Karpas-422 (cell line): ENCODE measurements at regions not wholly inside any gene's neighbourhood (a gene's known extent, or its start where the extent isn't known, plus 50 kb on each side); places are given as distances from the start of the nearest gene placed in this dataset.

Experiments
- DNase-seq: peaks from one replicate; pipeline ENCODE4 v3.0.0-alpha.2; 2015
- H2AFZ ChIP-seq: fragments of 200-600 bp; sonication (generic); 2 replicates; pipeline ENCODE4 v1.6.1; 2014; ENCODE audit warnings: antibody characterized with exemption, low read length, mixed read lengths
- H3K27ac ChIP-seq: fragments of 200-600 bp; sonication (generic); 2 replicates; pipeline ENCODE4 v1.5.1; 2014; ENCODE audit warnings: mild to moderate bottlenecking, low read length, moderate library complexity
- H3K27me3 ChIP-seq: fragments of 200-600 bp; sonication (generic); 2 replicates; pipeline ENCODE4 v1.6.1; 2014; ENCODE audit warnings: low read length, mixed read lengths
- H3K36me3 ChIP-seq: fragments of 200-600 bp; sonication (generic); 2 replicates; pipeline ENCODE4 v1.6.1; 2014; ENCODE audit warnings: low read length, mixed read lengths; ENCODE audit not compliant: insufficient read depth
- H3K4me1 ChIP-seq: fragments of 200-600 bp; sonication (generic); 2 replicates; pipeline ENCODE4 v1.6.1; 2014; ENCODE audit warnings: mild to moderate bottlenecking, low read length, mixed read lengths
- H3K4me2 ChIP-seq: fragments of 200-600 bp; sonication (generic); 2 replicates; pipeline ENCODE4 v1.6.1; 2014; ENCODE audit warnings: low read length, low read depth, mild to moderate bottlenecking; ENCODE audit not compliant: poor library complexity, severe bottlenecking
- H3K4me3 ChIP-seq: fragments of 200-600 bp; sonication (generic); 2 replicates; pipeline ENCODE4 v1.5.1; 2014; ENCODE audit warnings: mild to moderate bottlenecking, antibody characterized with exemption, low read length, mixed read lengths
- H3K79me2 ChIP-seq: fragments of 200-600 bp; sonication (generic); 2 replicates; pipeline ENCODE4 v1.6.1; 2014; ENCODE audit warnings: mild to moderate bottlenecking, low read length, mixed read lengths
- H3K9ac ChIP-seq: fragments of 200-600 bp; sonication (generic); 2 replicates; pipeline ENCODE4 v1.6.0; 2014; ENCODE audit warnings: low read length
- H3K9me2 ChIP-seq: fragments of 200-600 bp; sonication (generic), shearing (Covaris generic); replicated peaks from 2 replicates; pipeline ENCODE4 v1.6.0; 2014; ENCODE audit warnings: mild to moderate bottlenecking, low read length, moderate library complexity; ENCODE audit not compliant: insufficient read depth
- H3K9me3 ChIP-seq: fragments of 300-700, 200-600 bp; sonication (generic); 2 replicates; pipeline ENCODE4 v1.6.1; 2014; ENCODE audit warnings: low read length, mixed read lengths
- H4K20me1 ChIP-seq: fragments of 200-600 bp; sonication (generic); 2 replicates; pipeline ENCODE4 v1.6.1; 2014; ENCODE audit warnings: mild to moderate bottlenecking, antibody characterized with exemption, low read length, low read depth; ENCODE audit not compliant: insufficient read depth

- Histone ChIP-seq H3K79me2 (no peaks in the 10 kb centered on the region), H4K20me1 (no peaks in the 10 kb centered on the region), H3K9ac (no peak overlapping the region), H3K4me1 (no peaks in the 10 kb centered on the region), H3K36me3 (no peaks in the 10 kb centered on the region), H3K4me3 (no peak overlapping the region), H3K9me2 (no peaks in the 10 kb centered on the region), H3K27me3 (no peaks in the 10 kb centered on the region), H3K27ac (no peak overlapping the region), H3K9me3 (no peaks in the 10 kb centered on the region), H2AFZ (no peak overlapping the region), H3K4me2 (no peak overlapping the region)
- no peak for DNase-seq
These were observed 253.4 kb upstream of the GPR101 start for GRCh38 chrX:137287191-137287590.

GRCh38 chrX:137286423-137286822 is 252.6 kb upstream of the GPR101 start:
- Histone ChIP-seq H4K20me1 (no peaks in the 10 kb centered on the region), H2AFZ (no peak overlapping the region), H3K9ac (no peak overlapping the region), H3K9me2 (no peaks in the 10 kb centered on the region), H3K4me2 (no peak overlapping the region), H3K4me3 (no peak overlapping the region), H3K27me3 (no peaks in the 10 kb centered on the region), H3K4me1 (no peaks in the 10 kb centered on the region), H3K27ac (no peak overlapping the region), H3K9me3 (no peaks in the 10 kb centered on the region), H3K79me2 (no peaks in the 10 kb centered on the region), H3K36me3 (no peaks in the 10 kb centered on the region)
- DNase-seq: no peak

GRCh38 chrX:137278825-137279224 is 245.0 kb upstream of the GPR101 start:
- no peaks in the 10 kb centered on the region for H3K36me3 ChIP-seq
- H3K9me3 ChIP-seq: no peaks in the 10 kb centered on the region
- H3K79me2 ChIP-seq: no peaks in the 10 kb centered on the region
- no peaks in the 10 kb centered on the region for H3K27me3 ChIP-seq
- H3K9me2 ChIP-seq: no peaks in the 10 kb centered on the region
- no peaks in the 10 kb centered on the region for H3K4me1 ChIP-seq
- no peak overlapping the region for H3K9ac ChIP-seq
- H2AFZ ChIP-seq: no peak overlapping the region
- DNase-seq: no peak
- H3K27ac ChIP-seq: no peak overlapping the region
- H4K20me1 ChIP-seq: no peaks in the 10 kb centered on the region
- H3K4me3 ChIP-seq: no peak overlapping the region
- no peak overlapping the region for H3K4me2 ChIP-seq

GRCh38 chrX:137263374-137263773 is 229.6 kb upstream of the GPR101 start:
- Histone ChIP-seq H3K27ac (no peak overlapping the region), H4K20me1 (no peaks in the 10 kb centered on the region), H3K27me3 (no peaks in the 10 kb centered on the region), H3K9me2 (no peaks in the 10 kb centered on the region), H3K4me2 (no peak overlapping the region), H3K36me3 (no peaks in the 10 kb centered on the region), H3K4me3 (no peak overlapping the region), H3K9ac (no peak overlapping the region), H3K79me2 (no peaks in the 10 kb centered on the region), H3K9me3 (no peaks in the 10 kb centered on the region), H3K4me1 (no peaks in the 10 kb centered on the region), H2AFZ (no peak overlapping the region)
- DNase-seq: no peak

GRCh38 chrX:137245183-137245582 is 211.4 kb upstream of the GPR101 start:
- H3K4me3 ChIP-seq: no peak overlapping the region
- no peaks in the 10 kb centered on the region for H3K27me3 ChIP-seq
- no peaks in the 10 kb centered on the region for H3K9me2 ChIP-seq
- H3K9me3 ChIP-seq: no peaks in the 10 kb centered on the region
- H3K9ac ChIP-seq: no peak overlapping the region
- H3K4me1 ChIP-seq: no peaks in the 10 kb centered on the region
- no peaks in the 10 kb centered on the region for H4K20me1 ChIP-seq
- H3K4me2 ChIP-seq: no peak overlapping the region
- DNase-seq: no peak
- H3K27ac ChIP-seq: no peak overlapping the region
- no peaks in the 10 kb centered on the region for H3K79me2 ChIP-seq
- no peaks in the 10 kb centered on the region for H3K36me3 ChIP-seq
- H2AFZ ChIP-seq: no peak overlapping the region

- Histone ChIP-seq H3K27ac (no peak overlapping the region), H3K4me2 (no peak overlapping the region), H3K79me2 (no peaks in the 10 kb centered on the region), H3K9me3 (no peaks in the 10 kb centered on the region; the same call in 1 of the 2 replicates), H3K9ac (no peak overlapping the region), H3K36me3 (no peaks in the 10 kb centered on the region), H4K20me1 (no peaks in the 10 kb centered on the region), H3K4me3 (no peak overlapping the region), H3K4me1 (no peaks in the 10 kb centered on the region), H3K27me3 (no peaks in the 10 kb centered on the region), H2AFZ (no peak overlapping the region), H3K9me2 (no peaks in the 10 kb centered on the region)
- no peak for DNase-seq
These were observed 203.0 kb upstream of the GPR101 start for GRCh38 chrX:137236837-137237236.

- Histone ChIP-seq H4K20me1 (no peaks in the 10 kb centered on the region), H3K27ac (no peak overlapping the region), H3K36me3 (no peaks in the 10 kb centered on the region), H3K79me2 (no peaks in the 10 kb centered on the region), H2AFZ (no peak overlapping the region), H3K9ac (no peak overlapping the region), H3K4me3 (no peak overlapping the region), H3K4me1 (no peaks in the 10 kb centered on the region), H3K9me3 (no peaks in the 10 kb centered on the region; the same call in 1 of the 2 replicates), H3K9me2 (no peaks in the 10 kb centered on the region), H3K4me2 (no peak overlapping the region), H3K27me3 (no peaks in the 10 kb centered on the region)
- DNase-seq: no peak
These were observed 201.0 kb upstream of the GPR101 start for GRCh38 chrX:137234651-137235402.

- Histone ChIP-seq H2AFZ (no peak overlapping the region), H3K36me3 (no peaks in the 10 kb centered on the region), H3K9ac (no peak overlapping the region), H3K27me3 (no peaks in the 10 kb centered on the region), H3K4me2 (no peak overlapping the region), H3K4me1 (no peaks in the 10 kb centered on the region), H3K79me2 (no peaks in the 10 kb centered on the region), H4K20me1 (no peaks in the 10 kb centered on the region), H3K9me3 (no peaks in the 10 kb centered on the region; the same call in 1 of the 2 replicates), H3K4me3 (no peak overlapping the region), H3K9me2 (no peaks in the 10 kb centered on the region), H3K27ac (no peak overlapping the region)
- no peak for DNase-seq
These were observed 199.7 kb upstream of the GPR101 start for GRCh38 chrX:137233478-137233877.
